Thyroid gland (tissue), 4 donors: ENCODE measurements at regions not wholly inside any gene's neighbourhood (a gene's known extent, or its start where the extent isn't known, plus 50 kb on each side); places are given as distances from the start of the nearest gene placed in this dataset.

Experiments used
- POLR2A ChIP-seq, 2 donors: fragments of 450-650 bp; IDR thresholded peaks; one replicate each; pipeline ENCODE4 v1.6.1; 2017; ENCODE audit warnings: antibody characterized with exemption in 2 of 2, mild to moderate bottlenecking in 2 of 2, moderate library complexity in 1 of 2
- TF ChIP-seq, protein P1 (sequence below), 6 experiments: fragments of 200-600 bp in 3 of 6; fragments of 450-650 bp in 3 of 6; sonication (generic) in 3 of 6; IDR thresholded peaks; one replicate each; pipeline ENCODE4 v1.5.1; 2016 to 2019; ENCODE audit warnings: antibody characterized with exemption in 6 of 6, mild to moderate bottlenecking in 2 of 6, inconsistent platforms in 1 of 6, moderate library complexity in 1 of 6

DNA sequence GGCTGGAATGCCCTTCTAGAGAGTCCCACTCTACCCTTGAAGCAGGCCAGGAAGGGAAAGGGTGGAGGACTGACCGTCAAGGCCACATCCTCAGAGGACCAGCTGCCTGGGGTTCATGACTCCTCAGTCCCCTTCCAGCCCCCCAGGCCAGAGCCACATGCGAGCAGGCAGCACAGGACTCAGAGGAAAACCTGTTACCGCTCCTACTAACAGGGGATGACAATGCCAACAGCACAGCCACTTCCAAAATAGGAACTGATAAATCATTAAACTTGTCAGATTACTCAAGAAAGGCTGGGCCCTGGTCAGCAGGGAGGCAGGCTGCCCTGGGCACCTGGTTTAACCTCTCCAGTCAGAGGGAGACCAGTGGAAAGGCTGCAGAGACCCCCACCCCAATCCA lies 206.2 kb upstream of the SDK2 start:
- TF ChIP-seq, protein P1, sequence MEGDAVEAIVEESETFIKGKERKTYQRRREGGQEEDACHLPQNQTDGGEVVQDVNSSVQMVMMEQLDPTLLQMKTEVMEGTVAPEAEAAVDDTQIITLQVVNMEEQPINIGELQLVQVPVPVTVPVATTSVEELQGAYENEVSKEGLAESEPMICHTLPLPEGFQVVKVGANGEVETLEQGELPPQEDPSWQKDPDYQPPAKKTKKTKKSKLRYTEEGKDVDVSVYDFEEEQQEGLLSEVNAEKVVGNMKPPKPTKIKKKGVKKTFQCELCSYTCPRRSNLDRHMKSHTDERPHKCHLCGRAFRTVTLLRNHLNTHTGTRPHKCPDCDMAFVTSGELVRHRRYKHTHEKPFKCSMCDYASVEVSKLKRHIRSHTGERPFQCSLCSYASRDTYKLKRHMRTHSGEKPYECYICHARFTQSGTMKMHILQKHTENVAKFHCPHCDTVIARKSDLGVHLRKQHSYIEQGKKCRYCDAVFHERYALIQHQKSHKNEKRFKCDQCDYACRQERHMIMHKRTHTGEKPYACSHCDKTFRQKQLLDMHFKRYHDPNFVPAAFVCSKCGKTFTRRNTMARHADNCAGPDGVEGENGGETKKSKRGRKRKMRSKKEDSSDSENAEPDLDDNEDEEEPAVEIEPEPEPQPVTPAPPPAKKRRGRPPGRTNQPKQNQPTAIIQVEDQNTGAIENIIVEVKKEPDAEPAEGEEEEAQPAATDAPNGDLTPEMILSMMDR (IDR thresholded peaks at IDR 0.05) = no peak
- TF ChIP-seq POLR2A (IDR thresholded peaks at IDR 0.05) = no peak
